ENCODE measurements at regions not wholly inside any gene's neighbourhood (a gene's known extent, or its start where the extent isn't known, plus 50 kb on each side); places are given as distances from the start of the nearest gene placed in this dataset.
"Not testable (repeated sequence)": the region's sequence is repeated elsewhere in the genome, so short reads cannot be mapped to it uniquely, and the experiment has no call there.

DNA sequence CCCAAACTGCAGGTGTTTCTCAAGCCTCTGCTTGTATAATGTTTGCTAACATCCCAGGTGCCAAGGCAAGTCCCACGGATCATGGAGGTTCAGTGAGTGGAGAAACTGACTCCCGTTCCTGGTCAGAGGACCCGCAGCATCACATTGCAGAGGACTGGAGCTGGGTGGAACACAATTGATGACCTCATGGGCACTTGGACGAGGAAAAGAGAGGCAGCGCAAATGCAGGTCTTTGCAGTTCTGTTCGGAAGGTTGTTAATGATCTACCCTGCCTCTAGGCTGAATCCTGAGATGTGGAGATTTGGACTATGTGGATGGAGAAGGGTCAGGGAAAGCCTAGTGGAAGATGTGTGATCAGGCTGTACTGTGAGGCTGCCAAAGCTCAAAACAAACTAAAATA is 192.9 kb downstream of the DUSP10 start (continued):
- no peak for TF ChIP-seq ATF7 (IDR thresholded peaks at IDR 0.05; ENCODE audit: low read depth)

DNA sequence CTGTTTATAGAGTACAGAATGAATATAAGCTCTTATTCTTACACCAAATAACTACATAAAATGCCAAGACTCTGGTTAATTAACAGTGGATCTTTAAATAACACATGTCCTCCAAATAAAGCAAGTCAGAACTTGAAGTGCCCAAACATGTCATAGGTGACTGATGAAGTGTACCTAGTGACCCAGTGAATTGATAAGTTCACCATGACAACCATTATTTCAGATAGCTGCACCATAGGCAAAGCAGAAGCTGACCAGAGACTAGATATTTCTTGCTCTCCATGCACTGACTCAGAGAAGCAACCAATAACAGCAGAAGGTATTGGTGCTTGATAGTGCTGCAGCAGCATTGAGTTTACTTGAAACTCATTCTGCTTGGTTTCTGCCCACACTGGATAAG is 192.1 kb downstream of the DUSP10 start:
- H3K36me3 ChIP-seq (ENCODE audit: control insufficient read depth in 2 of 2, insufficient read depth in 2 of 2, low read length in 1 of 2) = no peaks in the 10 kb centered on the region
- H3K9ac ChIP-seq (ENCODE audit: control insufficient read depth, insufficient read depth, low read length) = no peak overlapping the region
- H3K4me3 ChIP-seq = no peak overlapping the region
- ATAC-seq (peak; percentile 72), FAIRE-seq (no peak), DNase-seq (ENCODE audit: low read depth, low spot score) (peak; percentile 5)
- TF ChIP-seq IKZF2 (IDR thresholded peaks at IDR 0.05) = no peak
- no peak for TF ChIP-seq ZNF24 (IDR thresholded peaks at IDR 0.05)
- TF ChIP-seq EGR1 (IDR thresholded peaks at IDR 0.05; ENCODE audit: borderline replicate concordance in 1 of 2, low read depth in 2 of 2, low read length in 2 of 2) = no peak
- TF ChIP-seq YBX1 (IDR thresholded peaks at IDR 0.05) = no peak
- no peak for TF ChIP-seq JUND (IDR thresholded peaks at IDR 0.05; ENCODE audit: low read depth, low read length)
- TF ChIP-seq WRNIP1 (IDR thresholded peaks at IDR 0.05; ENCODE audit: borderline replicate concordance, low read depth, low read length) = no peak
- TF ChIP-seq SIN3A (IDR thresholded peaks at IDR 0.05; ENCODE audit: low read depth, low read length) = no peak
- no peak for TF ChIP-seq IKZF1 (conservative IDR thresholded peaks at IDR 0.05)
- TF ChIP-seq RAD21 (IDR thresholded peaks at IDR 0.05; ENCODE audit: insufficient read depth, low read depth, low read length) = no peak
- TF ChIP-seq CBFB (IDR thresholded peaks at IDR 0.05; ENCODE audit: low read depth) = no peak
- TF ChIP-seq, protein P1, sequence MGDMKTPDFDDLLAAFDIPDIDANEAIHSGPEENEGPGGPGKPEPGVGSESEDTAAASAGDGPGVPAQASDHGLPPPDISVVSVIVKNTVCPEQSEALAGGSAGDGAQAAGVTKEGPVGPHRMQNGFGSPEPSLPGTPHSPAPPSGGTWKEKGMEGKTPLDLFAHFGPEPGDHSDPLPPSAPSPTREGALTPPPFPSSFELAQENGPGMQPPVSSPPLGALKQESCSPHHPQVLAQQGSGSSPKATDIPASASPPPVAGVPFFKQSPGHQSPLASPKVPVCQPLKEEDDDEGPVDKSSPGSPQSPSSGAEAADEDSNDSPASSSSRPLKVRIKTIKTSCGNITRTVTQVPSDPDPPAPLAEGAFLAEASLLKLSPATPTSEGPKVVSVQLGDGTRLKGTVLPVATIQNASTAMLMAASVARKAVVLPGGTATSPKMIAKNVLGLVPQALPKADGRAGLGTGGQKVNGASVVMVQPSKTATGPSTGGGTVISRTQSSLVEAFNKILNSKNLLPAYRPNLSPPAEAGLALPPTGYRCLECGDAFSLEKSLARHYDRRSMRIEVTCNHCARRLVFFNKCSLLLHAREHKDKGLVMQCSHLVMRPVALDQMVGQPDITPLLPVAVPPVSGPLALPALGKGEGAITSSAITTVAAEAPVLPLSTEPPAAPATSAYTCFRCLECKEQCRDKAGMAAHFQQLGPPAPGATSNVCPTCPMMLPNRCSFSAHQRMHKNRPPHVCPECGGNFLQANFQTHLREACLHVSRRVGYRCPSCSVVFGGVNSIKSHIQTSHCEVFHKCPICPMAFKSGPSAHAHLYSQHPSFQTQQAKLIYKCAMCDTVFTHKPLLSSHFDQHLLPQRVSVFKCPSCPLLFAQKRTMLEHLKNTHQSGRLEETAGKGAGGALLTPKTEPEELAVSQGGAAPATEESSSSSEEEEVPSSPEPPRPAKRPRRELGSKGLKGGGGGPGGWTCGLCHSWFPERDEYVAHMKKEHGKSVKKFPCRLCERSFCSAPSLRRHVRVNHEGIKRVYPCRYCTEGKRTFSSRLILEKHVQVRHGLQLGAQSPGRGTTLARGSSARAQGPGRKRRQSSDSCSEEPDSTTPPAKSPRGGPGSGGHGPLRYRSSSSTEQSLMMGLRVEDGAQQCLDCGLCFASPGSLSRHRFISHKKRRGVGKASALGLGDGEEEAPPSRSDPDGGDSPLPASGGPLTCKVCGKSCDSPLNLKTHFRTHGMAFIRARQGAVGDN (IDR thresholded peaks at IDR 0.05) = no peak
- CTCF ChIA-PET = interaction anchor here (1.0 kb wide), 1 partner anchor 11 kb away, joined by 3 read pairs; no protein-coding TSS in a partner anchor
- SMC1A ChIA-PET (ENCODE audit: uncharacterized antibody, unreplicated experiment) = interaction anchor here (1.2 to 2.4 kb wide), 3 partner anchors 18 to 192 kb away, joined by 3 to 6 read pairs (median 4); partner anchors contain the start of gene DUSP10
- intact Hi-C loops (cut with micrococcal nuclease; ENCODE audit: unreplicated experiment) = loop anchor here (5.0 to 10.0 kb wide), 2 partner anchors 157 to 285 kb away; no protein-coding TSS in a partner anchor
- RAD21 ChIA-PET (ENCODE audit: unreplicated experiment) = no interaction called here
- no peak overlapping the region for H2AFZ ChIP-seq (ENCODE audit: control insufficient read depth, low read depth, low read length)
- no TSS peak for BruUV-seq (replicated peaks)
- H3K4me1 ChIP-seq (ENCODE audit: control insufficient read depth, insufficient read depth, low read length) = no peaks in the 10 kb centered on the region
- H3K27me3 ChIP-seq (replicated peaks in 1 of 2; ENCODE audit: control insufficient read depth in 2 of 2, insufficient read depth in 2 of 2, low read length in 1 of 2) = no peaks in the 10 kb centered on the region
- no peak overlapping the region for H3K27ac ChIP-seq (ENCODE audit: control insufficient read depth, insufficient read depth)
- no peaks in the 10 kb centered on the region for H3K79me2 ChIP-seq (ENCODE audit: control insufficient read depth, insufficient read depth, low read length)
- no peak overlapping the region for H3K4me2 ChIP-seq (ENCODE audit: control insufficient read depth, insufficient read depth)
- H3K9me3 ChIP-seq (replicated peaks; ENCODE audit: control insufficient read depth, insufficient read depth, low read length) = no peaks in the 10 kb centered on the region
- in situ Hi-C loops (cut with MboI) = no loop called here
- no peaks in the 10 kb centered on the region for H4K20me1 ChIP-seq (ENCODE audit: control insufficient read depth, insufficient read depth)
- POLR2A ChIA-PET = no interaction called here

DNA sequence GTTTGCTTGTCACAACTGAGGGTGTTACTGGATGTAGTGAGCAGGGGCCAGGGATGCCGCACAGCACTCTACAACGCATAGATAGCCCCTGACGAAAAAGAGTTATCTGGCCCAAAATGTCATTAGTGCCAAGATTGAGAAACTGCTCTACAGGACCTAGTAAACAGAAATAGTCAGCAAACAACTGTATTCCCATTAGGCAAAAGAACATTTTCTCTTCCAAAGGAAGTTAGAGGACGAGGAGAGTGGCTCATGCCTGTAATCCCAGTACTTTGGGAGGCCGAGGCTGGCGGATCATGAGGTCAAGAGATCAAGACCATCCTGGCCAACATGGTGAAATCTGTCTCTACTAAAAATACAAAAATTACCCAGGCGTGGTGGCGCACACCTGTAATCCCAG is 189.1 kb downstream of the DUSP10 start:
- H3K27ac ChIP-seq (ENCODE audit: control insufficient read depth, insufficient read depth); H3K4me1 ChIP-seq (ENCODE audit: control insufficient read depth, insufficient read depth, low read length); H3K4me2 ChIP-seq (ENCODE audit: control insufficient read depth, insufficient read depth); BruUV-seq (replicated peaks); ATAC-seq; RAD21 ChIA-PET (ENCODE audit: unreplicated experiment); H3K4me3 ChIP-seq; H2AFZ ChIP-seq (ENCODE audit: control insufficient read depth, low read depth, low read length); H3K36me3 ChIP-seq (ENCODE audit: control insufficient read depth in 2 of 2, insufficient read depth in 2 of 2, low read length in 1 of 2); H3K9me3 ChIP-seq (replicated peaks; ENCODE audit: control insufficient read depth, insufficient read depth, low read length); H3K9ac ChIP-seq (ENCODE audit: control insufficient read depth, insufficient read depth, low read length); intact Hi-C loops (cut with micrococcal nuclease; ENCODE audit: unreplicated experiment); H3K79me2 ChIP-seq (ENCODE audit: control insufficient read depth, insufficient read depth, low read length); in situ Hi-C loops (cut with MboI); DNase-seq (ENCODE audit: low read depth, low spot score); POLR2A ChIA-PET; FAIRE-seq; H4K20me1 ChIP-seq (ENCODE audit: control insufficient read depth, insufficient read depth); H3K27me3 ChIP-seq (replicated peaks in 1 of 2; ENCODE audit: control insufficient read depth in 2 of 2, insufficient read depth in 2 of 2, low read length in 1 of 2): not testable (repeated sequence)
- ChIA-PET SMC1A (ENCODE audit: uncharacterized antibody, unreplicated experiment) (interaction anchor here (1.5 kb wide), 1 partner anchor 14 kb away, joined by 3 read pairs; no protein-coding TSS in a partner anchor), CTCF (interaction anchor here (0.8 kb wide), 1 partner anchor 457 kb away, joined by 3 read pairs; no protein-coding TSS in a partner anchor)
- 73% methylated on average over 8 of the region's 8 CpGs for WGBS (ENCODE audit: insufficient coverage, insufficient replicate concordance, low lambda C conversion rate, missing lambda C conversion rate)
